Kidney tubule cell (primary cell): ENCODE measurements at regions not wholly inside any gene's neighbourhood (a gene's known extent, or its start where the extent isn't known, plus 50 kb on each side); places are given as distances from the start of the nearest gene placed in this dataset.

Source experiments
- DNase-seq: peaks from one replicate; pipeline ENCODE4 v3.0.0-alpha.2; 2018; ENCODE audit warnings: low spot score

GRCh38 chr6:104207635-104208034, 652.1 kb downstream of the HACE1 start:
- DNase-seq, result no peak

GRCh38 chr6:104201557-104201956, 658.2 kb downstream of the HACE1 start:
- no peak for DNase-seq

GRCh38 chr6:104187616-104188015, 672.1 kb downstream of the HACE1 start:
- DNase-seq, result no peak

- DNase-seq, result no peak
These were observed 672.9 kb downstream of the HACE1 start for GRCh38 chr6:104186831-104187230.

- no peak for DNase-seq
These were observed 675.8 kb downstream of the HACE1 start for GRCh38 chr6:104183816-104184435.

GRCh38 chr6:104182811-104183210, 676.9 kb downstream of the HACE1 start:
- peak; percentile 32 for DNase-seq

GRCh38 chr6:104173668-104174067, 686.1 kb downstream of the HACE1 start:
- DNase-seq, result no peak

- no peak for DNase-seq
These were observed 689.3 kb downstream of the HACE1 start for GRCh38 chr6:104170401-104170800.

GRCh38 chr6:104166055-104166668, 693.6 kb downstream of the HACE1 start:
- DNase-seq, result no peak

- DNase-seq, result peak; percentile 24
These were observed 697.6 kb downstream of the HACE1 start for GRCh38 chr6:104162036-104162669.

GRCh38 chr6:104159045-104159618, 700.6 kb downstream of the HACE1 start:
- DNase-seq, result no peak

- no peak for DNase-seq
These were observed 716.0 kb downstream of the HACE1 start for GRCh38 chr6:104143757-104144156.

- no peak for DNase-seq
These were observed 724.8 kb downstream of the HACE1 start for GRCh38 chr6:104134876-104135275.

- DNase-seq, result no peak
These were observed 729.4 kb downstream of the HACE1 start for GRCh38 chr6:104130343-104130742.

- no peak for DNase-seq
These were observed 733.3 kb downstream of the HACE1 start for GRCh38 chr6:104126315-104127005.

GRCh38 chr6:104123227-104123626, 736.5 kb downstream of the HACE1 start:
- DNase-seq, result no peak

- peak; percentile 51 for DNase-seq
These were observed 741.4 kb downstream of the HACE1 start for GRCh38 chr6:104118274-104118673.

GRCh38 chr6:104109806-104110205, 749.9 kb downstream of the HACE1 start:
- DNase-seq, result no peak

GRCh38 chr6:104108634-104109033, 751.1 kb downstream of the HACE1 start:
- DNase-seq, result no peak

- no peak for DNase-seq
These were observed 763.9 kb downstream of the HACE1 start for GRCh38 chr6:104095661-104096416.

- DNase-seq, result no peak
These were observed 772.0 kb downstream of the HACE1 start for GRCh38 chr6:104087765-104088164.

GRCh38 chr6:104068281-104068680, 791.4 kb downstream of the HACE1 start:
- no peak for DNase-seq
